ENCODE measurements at regions not wholly inside any gene's neighbourhood (a gene's known extent, or its start where the extent isn't known, plus 50 kb on each side); places are given as distances from the start of the nearest gene placed in this dataset.

- H3K27ac Mint-ChIP-seq: no peak overlapping the region
- Histone ChIP-seq H3K4me1 (ENCODE audit: control insufficient read depth in 2 of 2, insufficient read depth in 2 of 2, low read length in 2 of 2) (no peaks in the 10 kb centered on the region), H3K36me3 (replicated peaks in 1 of 2; ENCODE audit: control extremely low read depth in 1 of 2, control insufficient read depth in 1 of 2, extremely low read depth in 1 of 2, insufficient read depth in 2 of 2, low read length in 1 of 2) (no peaks in the 10 kb centered on the region), H4K20me1 (ENCODE audit: control insufficient read depth, insufficient read depth, low read length, poor library complexity, severe bottlenecking) (no peaks in the 10 kb centered on the region), H3K9ac (ENCODE audit: low read length) (no peak overlapping the region), H3K79me2 (ENCODE audit: control insufficient read depth, insufficient read depth, low read length) (no peaks in the 10 kb centered on the region), H3K27ac (ENCODE audit: low read length in 2 of 2) (no peak overlapping the region), H2AFZ (ENCODE audit: insufficient read depth, low read depth, low read length, poor library complexity, severe bottlenecking) (no peak overlapping the region), H3K4me2 (replicated peaks; ENCODE audit: low read depth, low read length, poor library complexity, severe bottlenecking) (no peak overlapping the region), H3K4me3 (ENCODE audit: control extremely low read depth in 1 of 5, extremely low read depth in 1 of 5, insufficient read depth in 1 of 5, low read depth in 2 of 5, low read length in 4 of 5) (no peak overlapping the region), H3K9me3 (ENCODE audit: control extremely low read depth in 1 of 3, control insufficient read depth in 2 of 3, insufficient read depth in 1 of 3, low read length in 2 of 3) (no peaks in the 10 kb centered on the region), H3K27me3 (replicated peaks in 1 of 4; ENCODE audit: control extremely low read depth in 1 of 4, control insufficient read depth in 3 of 4, insufficient read depth in 4 of 4, low read length in 3 of 4) (no peaks in the 10 kb centered on the region)
- DNase-seq (no peak), ATAC-seq (ENCODE audit: low read depth) (no peak)
- no peak overlapping the region for H3K4me3 Mint-ChIP-seq
- H3K4me1 Mint-ChIP-seq: no peaks in the 10 kb centered on the region
- TF ChIP-seq CTCF (IDR thresholded peaks at IDR 0.05): no peak
- no peak for TF ChIP-seq EZH2 (IDR thresholded peaks at IDR 0.05; ENCODE audit: borderline replicate concordance, insufficient read depth, low read depth, low read length, poor library complexity, severe bottlenecking)
- H3K27me3 Mint-ChIP-seq: no peaks in the 10 kb centered on the region
- ChIA-PET POLR2A (no interaction called here), CTCF (no interaction called here)
- H3K9me3 Mint-ChIP-seq (ENCODE audit: insufficient read depth): no peaks in the 10 kb centered on the region
- intact Hi-C loops (cut with micrococcal nuclease): no loop called here
These were observed 270.9 kb upstream of the NBEA start for GRCh38 chr13:34671137-34671536.

GRCh38 chr13:34672631-34673030 lies 269.4 kb upstream of the NBEA start:
- TF ChIP-seq EZH2 (IDR thresholded peaks at IDR 0.05; ENCODE audit: borderline replicate concordance, insufficient read depth, low read depth, low read length, poor library complexity, severe bottlenecking) (no peak), CTCF (IDR thresholded peaks at IDR 0.05) (no peak)
- ChIA-PET POLR2A (no interaction called here), CTCF (no interaction called here)
- DNase-seq: no peak
- H3K4me1 ChIP-seq (ENCODE audit: control insufficient read depth in 2 of 2, insufficient read depth in 2 of 2, low read length in 2 of 2): no peaks in the 10 kb centered on the region
- no peak overlapping the region for H2AFZ ChIP-seq (ENCODE audit: insufficient read depth, low read depth, low read length, poor library complexity, severe bottlenecking)
- WGBS (ENCODE audit: insufficient coverage): 82% methylated on average over 2 of the region's 3 CpGs
- no peak overlapping the region for H3K4me2 ChIP-seq (replicated peaks; ENCODE audit: low read depth, low read length, poor library complexity, severe bottlenecking)
- no peaks in the 10 kb centered on the region for H3K9me3 ChIP-seq (ENCODE audit: control extremely low read depth in 1 of 3, control insufficient read depth in 2 of 3, insufficient read depth in 1 of 3, low read length in 2 of 3)
- no peaks in the 10 kb centered on the region for H3K36me3 ChIP-seq (replicated peaks in 1 of 2; ENCODE audit: control extremely low read depth in 1 of 2, control insufficient read depth in 1 of 2, extremely low read depth in 1 of 2, insufficient read depth in 2 of 2, low read length in 1 of 2)
- peaks cover 2% of the 10 kb centered on the region for H3K9me3 Mint-ChIP-seq (ENCODE audit: insufficient read depth)
- H3K4me3 ChIP-seq (ENCODE audit: control extremely low read depth in 1 of 5, extremely low read depth in 1 of 5, insufficient read depth in 1 of 5, low read depth in 2 of 5, low read length in 4 of 5): no peak overlapping the region
- intact Hi-C loops (cut with micrococcal nuclease): no loop called here
- H3K27me3 Mint-ChIP-seq: no peaks in the 10 kb centered on the region
- H3K27ac Mint-ChIP-seq: no peak overlapping the region
- H3K4me3 Mint-ChIP-seq: no peak overlapping the region
- no peaks in the 10 kb centered on the region for H3K79me2 ChIP-seq (ENCODE audit: control insufficient read depth, insufficient read depth, low read length)
- H3K4me1 Mint-ChIP-seq: no peaks in the 10 kb centered on the region
- H3K27ac ChIP-seq (ENCODE audit: low read length in 2 of 2): no peak overlapping the region
- no peak for ATAC-seq (ENCODE audit: low read depth)
- H3K27me3 ChIP-seq (replicated peaks in 1 of 4; ENCODE audit: control extremely low read depth in 1 of 4, control insufficient read depth in 3 of 4, insufficient read depth in 4 of 4, low read length in 3 of 4): no peaks in the 10 kb centered on the region
- H3K9ac ChIP-seq (ENCODE audit: low read length): no peak overlapping the region
- no peaks in the 10 kb centered on the region for H4K20me1 ChIP-seq (ENCODE audit: control insufficient read depth, insufficient read depth, low read length, poor library complexity, severe bottlenecking)
